Hematopoietic multipotent progenitor cell treated with erythropoietin and hydrocortisone succinate and interleukin-3 and kit ligand, for 6 days (in vitro differentiated cells): ENCODE measurements at regions not wholly inside any gene's neighbourhood (a gene's known extent, or its start where the extent isn't known, plus 50 kb on each side); places are given as distances from the start of the nearest gene placed in this dataset.
A peak's percentile ranks its signal among the peaks of the same experiment; 100 is the strongest.
"Not testable (repeated sequence)": the region's sequence is repeated elsewhere in the genome, so short reads cannot be mapped to it uniquely, and the experiment has no call there.

ENCODE experiments used
- DNase-seq: peaks from one replicate; pipeline ENCODE4 v3.0.0-alpha.2; 2015

- DNase-seq = no peak
These were observed 115.0 kb downstream of the UBE2U start for GRCh38 chr1:64318428-64318827.

DNA sequence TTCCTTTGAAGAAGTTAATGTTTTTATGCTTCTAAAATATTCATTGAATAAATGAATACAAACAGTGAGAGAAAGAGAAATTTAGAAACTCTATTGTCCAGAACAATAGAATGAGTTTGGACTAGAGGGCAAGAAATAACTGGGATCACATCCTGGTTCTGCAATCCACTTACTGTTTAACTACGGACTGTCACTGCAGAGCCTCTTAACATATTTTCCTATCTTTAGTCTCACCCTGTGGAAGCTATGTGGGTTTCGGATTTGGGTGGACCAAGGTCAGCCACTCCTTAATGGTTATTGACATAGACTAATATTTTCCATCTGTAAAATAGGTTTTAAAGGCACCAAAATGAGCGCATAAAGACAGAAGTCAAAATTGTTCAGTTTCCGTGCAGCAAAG is 116.6 kb downstream of the UBE2U start:
- no peak for DNase-seq

GRCh38 chr1:64320470-64320869 is 117.0 kb downstream of the UBE2U start:
- DNase-seq = peak; percentile 9

- no peak for DNase-seq
These were observed 117.6 kb downstream of the UBE2U start for GRCh38 chr1:64320922-64321614.

- no peak for DNase-seq
These were observed 119.6 kb downstream of the UBE2U start for GRCh38 chr1:64323054-64323453.

GRCh38 chr1:64323882-64324281 is 120.5 kb downstream of the UBE2U start:
- DNase-seq = no peak

GRCh38 chr1:64325856-64326255 is 122.4 kb downstream of the UBE2U start:
- DNase-seq = no peak

GRCh38 chr1:64327119-64327518 is 123.7 kb downstream of the UBE2U start:
- DNase-seq = no peak

GRCh38 chr1:64328193-64328592 is 124.8 kb downstream of the UBE2U start:
- peak; percentile 51 for DNase-seq

GRCh38 chr1:64330839-64331238 is 127.4 kb downstream of the UBE2U start:
- no peak for DNase-seq

DNA sequence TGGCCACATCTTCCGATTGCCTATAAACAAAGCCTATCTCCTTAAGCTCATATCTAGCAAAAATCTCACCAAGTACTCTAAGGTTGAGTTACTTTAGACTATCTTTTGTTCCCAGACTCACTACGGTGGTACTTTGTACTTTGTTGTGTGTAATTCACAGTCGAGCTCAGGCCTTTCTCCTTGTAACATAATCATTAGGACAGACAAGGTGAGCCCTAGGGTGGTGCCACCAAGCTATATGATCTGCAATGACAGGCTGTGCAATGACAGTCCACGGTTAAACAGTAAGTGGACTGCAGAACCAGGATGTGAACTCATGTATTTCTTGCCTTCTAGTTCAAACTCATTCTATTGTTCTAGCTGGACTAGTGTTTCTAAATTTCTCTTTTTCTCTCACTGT is 132.2 kb downstream of the UBE2U start:
- no peak for DNase-seq

- no peak for DNase-seq
These were observed 132.5 kb upstream of the CACHD1 start for GRCh38 chr1:64337475-64337874.

GRCh38 chr1:64337926-64338325 is 132.0 kb upstream of the CACHD1 start:
- no peak for DNase-seq

DNA sequence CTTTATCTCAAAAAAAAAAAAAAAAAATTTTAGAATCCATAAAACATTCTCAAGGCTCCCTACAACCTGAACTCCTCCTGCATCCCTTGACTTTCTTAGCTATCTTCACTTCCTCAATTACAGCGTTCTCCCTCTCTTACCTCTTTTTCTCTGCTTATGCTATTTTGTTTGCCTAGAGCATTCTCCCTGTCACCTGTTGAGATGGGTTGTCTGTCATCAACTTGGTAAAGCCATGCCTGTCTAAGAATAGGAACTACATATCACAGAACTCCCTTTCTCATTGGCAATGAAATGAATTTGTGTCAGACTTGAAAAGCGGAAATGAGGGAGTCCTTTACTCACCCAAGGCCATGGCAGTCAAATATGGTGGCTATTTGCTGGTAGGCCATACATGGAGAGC is 129.6 kb upstream of the CACHD1 start:
- no peak for DNase-seq

- DNase-seq = no peak
These were observed 126.7 kb upstream of the CACHD1 start for GRCh38 chr1:64343105-64343822.

DNA sequence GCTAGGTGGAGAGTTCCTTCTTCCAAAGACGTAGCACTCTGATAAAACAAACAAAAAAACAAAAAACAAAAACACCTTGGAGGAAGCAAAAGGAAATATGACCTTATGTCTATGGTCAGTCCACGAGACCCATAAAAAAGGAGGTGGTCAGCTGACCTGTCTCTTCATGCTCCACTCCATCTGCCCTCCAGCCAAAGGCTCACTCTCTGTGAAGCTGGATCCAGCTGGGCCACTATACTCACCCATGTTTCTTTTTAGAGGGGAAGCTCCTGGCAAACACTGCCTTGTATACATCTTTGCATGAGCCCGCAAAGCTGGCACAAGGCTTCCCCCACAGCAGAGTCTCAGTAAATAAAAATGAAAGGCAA is 126.1 kb upstream of the CACHD1 start:
- DNase-seq = no peak

DNA sequence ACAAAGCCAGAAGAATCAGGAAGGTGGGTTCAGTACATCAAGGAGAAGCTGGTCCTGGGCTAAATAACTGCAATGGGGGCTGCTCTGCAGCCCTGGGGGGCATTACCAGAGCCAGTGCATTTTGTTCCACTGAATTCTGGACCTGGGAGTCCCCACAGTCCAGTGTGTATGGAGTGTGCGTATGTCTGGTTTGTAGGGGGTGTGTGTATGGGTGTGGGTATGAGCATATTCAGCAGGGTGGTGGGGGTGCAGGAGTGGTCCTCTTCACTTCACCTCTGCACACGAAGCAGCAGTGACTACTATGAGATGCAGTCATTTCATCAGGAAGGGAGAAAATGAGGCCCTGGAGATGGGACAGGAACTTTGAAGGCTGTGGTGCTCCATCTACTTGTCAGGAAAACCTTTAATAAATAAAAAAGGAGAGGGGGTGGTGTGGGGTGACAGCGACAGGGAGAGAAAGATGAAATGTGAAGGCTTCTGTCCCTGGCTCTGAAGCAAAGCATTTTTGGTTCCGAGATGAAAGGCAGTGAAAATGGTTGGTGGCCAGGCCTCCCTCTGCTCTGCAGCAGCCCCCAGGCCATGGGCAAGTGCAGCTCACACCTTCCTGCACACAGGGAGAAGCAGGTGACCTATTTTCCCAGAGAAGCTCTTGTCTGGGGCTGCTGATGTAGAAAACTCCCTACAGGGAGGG is 121.5 kb upstream of the CACHD1 start:
- no peak for DNase-seq

- no peak for DNase-seq
These were observed 120.8 kb upstream of the CACHD1 start for GRCh38 chr1:64348961-64349648.

DNA sequence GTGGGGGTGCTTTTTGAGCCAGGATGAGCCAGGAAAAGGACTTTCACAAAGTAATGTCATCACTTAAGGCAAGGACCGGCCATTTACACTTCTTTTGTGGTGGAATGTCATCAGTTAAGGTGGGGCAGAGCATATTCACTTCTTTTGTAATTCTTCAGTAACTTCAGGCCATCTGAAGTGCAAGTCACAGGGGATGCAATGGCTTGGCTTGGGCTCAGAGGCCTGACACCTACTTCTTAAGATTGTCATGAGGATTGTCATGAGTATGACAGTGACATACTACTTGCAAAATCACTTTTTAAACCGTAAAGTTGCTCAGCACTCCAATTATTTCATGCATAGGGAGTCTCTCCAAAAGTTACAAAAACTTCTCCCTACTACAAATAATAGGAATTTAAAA is 114.4 kb upstream of the CACHD1 start:
- not testable (repeated sequence) for DNase-seq

DNA sequence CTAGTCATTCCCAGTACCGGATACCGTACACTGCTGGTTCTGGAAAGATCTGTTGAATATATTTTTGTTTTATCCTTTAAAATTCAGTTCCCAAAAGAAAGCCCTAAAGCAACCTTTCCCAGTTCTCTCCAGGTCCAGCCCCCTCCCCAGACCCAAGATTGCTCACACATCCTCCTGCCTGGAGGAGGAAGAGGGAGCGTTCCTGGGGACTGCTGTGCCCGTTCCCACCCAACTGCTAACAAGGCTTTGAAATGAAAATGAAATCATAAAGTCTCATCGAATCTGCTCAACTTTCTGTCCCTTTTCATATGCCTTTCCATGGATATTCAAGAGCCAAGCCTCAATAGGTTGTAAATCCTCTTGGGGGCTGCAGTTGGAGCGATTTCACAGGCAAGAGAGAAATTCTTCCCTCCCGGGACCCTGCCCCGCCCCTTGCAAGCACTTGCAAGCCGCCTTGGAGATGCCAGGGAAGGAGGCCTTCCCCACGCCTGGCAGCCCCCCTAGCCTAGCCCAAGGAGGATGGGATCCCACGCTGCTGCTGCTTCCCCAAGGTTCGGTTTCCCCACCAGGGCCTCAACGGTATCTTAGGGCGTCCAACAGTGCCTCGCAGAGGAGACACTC is 113.2 kb upstream of the CACHD1 start:
- DNase-seq = no peak

DNA sequence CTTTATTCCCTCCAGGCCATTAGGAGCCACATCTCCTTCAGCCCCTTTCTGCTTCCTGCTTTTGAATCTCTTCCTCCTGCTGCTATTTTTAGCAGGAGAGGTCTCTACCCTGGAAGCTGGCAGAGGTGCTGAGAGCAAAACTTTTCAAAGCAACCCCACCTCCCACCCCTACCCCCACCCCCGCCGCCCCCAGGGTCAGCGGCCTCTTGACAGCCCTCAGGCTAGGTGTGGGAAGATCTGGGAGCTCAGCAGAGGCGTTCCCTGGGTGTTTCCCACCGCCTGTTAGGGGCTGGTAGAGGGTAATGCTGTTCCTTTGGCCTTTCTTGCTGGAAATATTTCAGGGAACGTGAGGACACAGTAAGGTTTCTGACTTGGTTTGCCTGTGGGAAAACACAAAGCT is 112.5 kb upstream of the CACHD1 start:
- no peak for DNase-seq

DNA sequence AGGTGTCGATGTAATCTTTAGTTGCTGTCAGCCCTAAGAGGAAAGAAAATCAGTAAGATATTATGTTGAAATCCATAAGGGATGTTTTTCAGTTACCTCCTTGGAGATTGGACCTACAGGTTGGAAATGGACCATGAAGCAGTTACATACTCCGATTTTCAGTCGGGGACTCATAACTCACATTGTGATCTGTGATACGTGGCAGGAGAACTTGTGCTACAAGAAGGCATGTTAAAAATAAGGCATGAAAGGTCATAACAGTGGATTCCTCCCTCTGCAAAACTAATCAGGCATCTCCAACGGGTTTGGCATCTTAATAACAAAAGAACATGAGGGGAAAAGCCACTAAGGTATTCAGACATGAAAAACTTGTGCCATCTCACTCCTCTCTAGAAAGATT is 111.2 kb upstream of the CACHD1 start:
- no peak for DNase-seq

DNA sequence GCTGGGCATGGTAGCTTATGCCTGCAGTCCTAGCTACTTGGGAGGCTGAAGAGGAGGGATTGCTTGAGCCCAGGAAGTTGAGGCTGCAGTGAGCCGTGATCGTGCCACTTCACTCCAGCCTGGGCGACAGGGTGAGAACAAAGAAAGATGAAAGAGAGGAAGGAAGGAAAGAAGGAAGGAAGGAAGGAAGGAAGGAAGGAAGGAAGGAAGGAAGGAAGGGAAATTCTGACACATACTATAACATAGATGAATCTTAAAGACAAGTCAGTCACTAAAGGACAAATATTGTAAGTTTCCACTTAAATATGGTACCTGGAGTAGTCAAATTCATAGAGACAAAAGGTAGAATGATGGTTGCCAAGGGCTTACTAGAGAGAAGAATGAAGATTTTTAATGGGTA is 108.0 kb upstream of the CACHD1 start:
- no peak for DNase-seq
